NCI-H774 (cell line): ENCODE measurements at regions not wholly inside any gene's neighbourhood (a gene's known extent, or its start where the extent isn't known, plus 50 kb on each side); places are given as distances from the start of the nearest gene placed in this dataset.
A peak's percentile ranks its signal among the peaks of the same experiment; 100 is the strongest.
"Not testable (repeated sequence)": the region's sequence is repeated elsewhere in the genome, so short reads cannot be mapped to it uniquely, and the experiment has no call there.

Source experiments
- DNase-seq: peaks from one replicate; lab custom pipeline; 2025; lab: John Stamatoyannopoulos, UW

DNA sequence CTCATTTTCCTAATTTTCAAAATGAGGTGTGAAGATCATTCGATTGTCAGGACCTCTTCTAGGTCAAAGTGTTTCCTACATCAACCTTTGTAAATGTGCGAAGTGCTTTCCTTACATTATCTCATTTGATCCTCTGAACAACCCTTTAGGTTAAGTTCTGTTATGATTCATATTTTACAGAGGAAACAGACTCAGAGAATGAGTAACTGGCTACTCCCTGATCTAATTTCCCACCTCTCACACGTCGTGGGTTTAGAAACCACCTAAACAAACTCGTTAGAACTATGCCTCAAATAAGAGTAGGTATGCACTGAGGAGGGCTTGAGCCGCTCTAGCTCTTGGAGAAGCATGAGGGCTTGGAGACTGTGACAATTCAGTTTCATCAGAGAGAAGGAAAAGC is 148.6 kb downstream of the CD47 start:
- DNase-seq = no peak

DNA sequence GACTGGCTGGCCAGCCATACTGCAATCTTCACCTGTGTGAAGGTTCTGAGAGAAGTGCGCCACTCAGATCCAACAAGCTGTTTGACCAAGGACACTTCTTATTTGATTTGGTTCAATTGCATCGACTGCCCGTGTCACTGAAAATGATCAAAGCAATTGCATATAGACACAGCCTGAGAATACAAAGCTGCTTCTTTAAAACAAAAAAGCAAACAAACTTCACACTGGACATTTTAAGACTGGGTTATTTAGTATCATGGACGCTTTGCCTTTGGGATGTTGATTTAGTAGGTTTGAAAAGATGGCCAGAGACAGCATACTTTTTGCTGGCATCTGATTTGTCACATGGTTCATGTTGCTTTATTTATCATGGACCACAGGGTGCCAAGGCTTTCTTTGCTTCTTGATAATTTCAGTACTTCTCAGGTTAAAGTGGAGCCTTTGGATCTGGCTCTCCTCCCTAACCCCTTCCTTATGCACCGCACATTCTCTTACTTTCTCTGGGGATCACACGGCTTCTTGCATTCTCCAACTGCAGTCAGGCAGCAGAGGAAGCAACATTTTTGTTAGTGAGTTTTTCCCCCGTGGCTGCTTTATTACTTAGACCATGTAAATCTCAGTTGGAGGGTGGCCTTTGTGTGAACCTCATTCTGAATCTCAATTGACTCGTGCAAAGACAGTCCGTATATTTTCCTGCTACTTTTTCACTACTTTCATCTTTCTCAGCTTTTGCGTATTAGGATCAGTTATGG is 151.0 kb downstream of the CD47 start:
- DNase-seq = no peak

DNA sequence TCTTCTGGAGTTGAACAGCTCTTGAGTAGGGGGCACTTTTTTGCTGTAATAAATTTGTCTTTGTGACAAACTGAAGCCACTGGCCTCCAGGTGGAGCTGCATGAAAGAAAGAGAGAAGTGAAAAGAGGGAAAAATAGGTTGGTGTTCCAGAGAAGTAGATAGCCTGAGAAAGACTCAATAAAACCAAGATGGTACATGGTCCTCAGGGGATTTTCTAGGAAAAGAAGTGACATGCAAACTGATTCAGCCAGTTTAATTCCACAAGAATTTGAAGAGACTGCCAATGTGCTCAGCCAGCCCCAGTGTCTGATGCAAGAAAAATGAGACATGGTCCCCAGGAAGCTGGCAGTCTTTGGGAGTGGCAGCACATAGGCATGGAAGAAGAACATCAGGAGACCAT is 152.7 kb downstream of the CD47 start:
- no peak for DNase-seq

DNA sequence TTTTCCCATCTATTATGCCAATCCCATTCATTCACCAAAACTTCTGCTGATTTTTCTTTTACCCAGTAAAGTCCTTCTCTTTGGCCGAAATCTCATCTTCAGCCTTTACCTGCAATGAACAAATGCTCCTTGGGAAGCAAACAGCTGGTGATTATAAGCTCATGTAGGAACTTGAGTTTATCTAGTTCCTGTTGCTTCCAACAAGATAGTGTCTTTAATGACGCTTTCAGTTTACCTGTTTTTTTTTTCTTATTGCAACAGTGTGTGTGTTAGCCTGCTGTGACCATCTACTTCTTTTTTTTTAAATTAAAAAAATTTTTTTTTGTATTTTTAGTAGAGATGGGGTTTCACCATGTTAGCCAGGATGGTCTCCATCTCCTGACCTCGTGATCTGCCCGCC is 156.0 kb downstream of the CD47 start:
- no peak for DNase-seq

DNA sequence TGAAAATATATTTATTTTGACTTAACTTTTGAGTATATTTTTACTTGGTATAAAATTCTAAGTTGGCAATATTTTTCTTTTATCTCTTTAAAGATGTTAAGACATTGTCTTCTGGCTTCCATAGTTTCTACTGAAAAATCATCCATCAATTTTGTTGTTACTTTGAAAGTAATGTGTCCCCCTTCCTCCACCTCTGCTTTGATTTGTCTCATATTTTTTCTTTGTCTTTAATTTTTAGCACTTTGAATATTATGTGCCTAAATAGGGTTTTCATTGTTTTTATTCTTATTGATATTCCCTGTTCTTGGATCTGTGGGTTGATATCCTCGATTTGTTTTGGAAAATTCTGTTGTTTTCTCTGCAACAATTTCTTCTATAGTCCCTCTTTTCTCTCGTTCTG is 157.4 kb downstream of the CD47 start:
- DNase-seq = no peak

DNA sequence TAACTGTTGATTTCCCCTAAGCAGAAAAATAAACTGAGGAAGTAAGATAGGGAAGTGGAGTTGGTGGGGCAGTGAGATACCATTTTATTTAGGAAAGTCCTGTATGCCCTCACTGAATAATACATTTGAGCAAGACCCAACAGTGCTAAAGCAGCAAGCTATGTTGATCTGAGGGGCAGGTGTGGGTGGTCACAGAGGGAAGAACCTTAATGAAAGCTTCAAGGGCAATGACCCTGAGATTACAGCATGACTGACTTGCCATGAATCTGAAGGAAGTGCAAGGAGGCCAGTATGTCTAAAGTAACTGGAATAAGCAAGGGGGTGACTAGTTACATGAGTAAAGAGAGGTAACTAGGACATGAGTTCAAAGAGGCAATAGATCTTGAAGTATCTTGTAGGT is 159.5 kb downstream of the CD47 start:
- no peak for DNase-seq

DNA sequence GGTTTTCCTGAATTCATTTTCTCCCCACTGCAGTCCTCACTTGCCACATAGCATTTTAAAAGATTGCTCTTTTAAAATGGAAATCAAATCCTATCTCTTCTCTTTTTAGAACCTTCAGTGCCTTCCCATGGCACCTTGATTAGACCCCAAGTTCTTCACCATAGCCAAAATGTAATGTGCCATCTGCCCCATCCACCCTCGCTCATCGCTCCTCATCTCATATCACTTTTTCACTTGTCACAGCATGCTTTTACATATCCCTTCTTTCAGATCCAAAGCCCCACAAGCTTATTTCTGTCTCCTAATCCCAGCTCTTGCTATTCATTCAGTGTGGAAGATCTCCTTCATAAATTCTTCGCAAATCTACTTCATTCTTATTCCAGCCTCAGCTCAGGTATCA is 161.7 kb downstream of the CD47 start:
- no peak for DNase-seq

DNA sequence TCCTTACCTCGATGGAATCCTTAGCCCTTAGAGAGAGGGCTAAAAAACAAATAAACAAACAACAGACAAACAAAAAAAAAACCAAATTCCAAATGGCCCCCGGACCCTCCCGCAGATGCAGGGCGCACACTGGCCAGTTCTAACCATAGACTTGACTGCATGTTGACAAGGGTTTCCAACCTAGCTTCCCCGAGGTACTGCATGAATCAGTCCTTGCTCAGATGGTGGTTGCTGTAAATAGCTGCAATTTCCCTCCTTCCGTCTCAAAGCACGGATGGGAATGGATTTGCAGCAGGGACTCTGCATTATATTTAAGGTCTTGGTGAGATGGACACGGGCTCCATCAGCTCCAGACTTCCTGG is 162.8 kb downstream of the CD47 start:
- no peak for DNase-seq

DNA sequence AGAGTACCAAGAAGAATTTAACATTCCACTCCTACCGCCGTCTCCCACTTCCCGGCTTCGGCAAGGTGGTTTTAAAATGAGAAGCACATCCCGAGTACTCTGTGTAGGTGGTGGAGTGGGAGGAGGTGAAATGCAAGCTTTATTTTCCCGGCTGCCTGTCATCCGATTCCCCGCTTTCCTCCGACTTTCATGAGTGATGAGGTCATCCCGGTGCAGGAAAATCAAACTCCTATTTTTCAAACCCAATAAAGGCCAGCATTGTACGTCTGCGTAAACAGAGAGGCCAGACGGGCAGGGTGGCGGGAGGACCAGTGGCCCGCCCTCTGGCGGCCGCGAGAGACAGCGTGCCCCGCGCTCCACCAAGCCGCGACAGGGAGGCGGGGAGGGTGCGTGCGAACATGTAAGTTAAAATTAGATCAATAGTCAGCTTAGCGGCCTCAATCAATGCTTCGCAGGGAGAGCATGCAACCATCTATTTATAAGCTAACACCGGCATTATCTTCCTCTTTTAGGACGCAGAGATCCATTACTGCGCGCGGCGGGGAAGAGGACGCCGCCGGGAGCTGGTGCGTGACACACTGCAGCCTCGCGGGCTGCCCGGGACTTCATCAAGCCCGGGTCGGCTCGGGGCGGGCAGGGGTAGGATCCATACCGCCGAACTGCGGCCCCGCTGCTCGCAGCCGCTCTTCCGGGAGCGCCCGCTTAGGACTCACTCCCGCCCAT is 163.3 kb downstream of the CD47 start:
- peak; percentile 53 for DNase-seq

DNA sequence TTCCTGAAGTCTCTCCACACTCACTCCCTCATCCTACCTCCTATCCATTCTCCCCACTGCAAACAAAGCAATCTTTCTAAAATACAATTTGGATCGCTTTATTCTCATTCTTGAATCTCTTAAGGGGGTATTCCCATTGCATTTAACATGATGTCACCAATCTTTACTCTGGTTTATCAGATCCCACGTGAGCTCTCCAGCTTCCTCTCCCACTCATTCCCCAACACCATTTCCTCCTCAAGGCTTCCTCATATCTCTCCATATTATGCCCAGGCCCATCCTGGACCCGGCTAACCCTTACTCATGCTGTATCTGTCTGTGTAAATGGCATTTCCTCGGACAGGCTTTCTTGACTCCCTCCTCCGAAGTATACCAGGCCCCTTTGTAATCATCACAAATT is 165.0 kb downstream of the CD47 start:
- no peak for DNase-seq

DNA sequence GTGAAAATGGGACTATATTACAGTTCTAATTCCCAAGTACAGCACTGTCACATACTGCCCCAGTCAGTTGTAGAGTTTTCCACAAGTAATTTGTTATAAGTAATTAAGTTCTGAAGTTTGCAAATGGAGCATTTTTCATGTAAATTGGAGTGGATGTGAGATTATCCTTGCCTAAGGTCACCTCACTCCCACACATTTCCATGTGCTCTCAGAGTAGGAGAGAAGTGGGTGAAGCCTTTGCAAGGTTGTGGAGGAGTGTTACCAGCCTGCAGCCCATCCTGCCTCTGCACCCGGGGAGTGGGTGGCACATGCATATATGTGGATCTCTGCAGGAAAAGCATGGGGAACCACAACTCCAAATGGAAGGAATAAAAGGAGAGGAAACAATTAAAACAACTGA is 169.8 kb downstream of the CD47 start:
- no peak for DNase-seq

DNA sequence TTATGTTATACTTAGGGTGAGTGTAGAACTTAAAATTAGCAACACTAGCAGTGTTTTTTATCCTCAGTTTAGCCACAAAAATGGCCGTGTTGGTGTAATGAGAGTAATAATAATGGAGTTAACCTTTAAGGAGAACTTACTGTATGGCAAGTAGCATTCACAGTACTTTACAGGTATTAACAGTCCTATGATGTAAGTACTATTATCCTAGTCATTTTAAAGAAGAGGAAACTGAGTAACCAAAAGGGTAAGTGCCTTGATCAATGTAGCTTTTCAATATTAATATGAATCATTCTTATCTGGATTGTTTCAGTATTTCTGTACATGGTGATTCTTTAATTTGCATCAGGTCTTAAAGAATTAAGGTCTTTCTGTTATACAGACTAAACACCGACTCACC is 170.3 kb downstream of the CD47 start:
- no peak for DNase-seq

DNA sequence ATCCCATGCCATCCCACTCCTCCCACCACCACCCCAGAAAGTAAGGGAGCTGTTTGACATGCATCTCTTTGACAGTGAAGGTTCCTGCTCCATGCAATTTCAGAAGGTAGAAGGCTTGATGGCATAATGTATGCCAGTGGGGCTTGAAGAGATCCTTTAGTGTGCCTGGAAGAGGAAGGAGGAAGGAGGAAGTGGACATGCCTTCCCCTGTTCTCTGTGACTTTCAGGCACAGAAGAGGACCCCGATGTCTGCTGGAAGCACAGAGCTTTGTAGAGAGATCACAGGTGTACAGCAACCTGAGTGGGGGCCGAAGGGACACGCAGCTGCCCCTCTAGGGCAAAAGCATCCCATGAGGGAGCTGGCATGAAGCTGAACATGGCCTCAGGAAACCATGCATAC is 171.6 kb downstream of the CD47 start:
- no peak for DNase-seq

DNA sequence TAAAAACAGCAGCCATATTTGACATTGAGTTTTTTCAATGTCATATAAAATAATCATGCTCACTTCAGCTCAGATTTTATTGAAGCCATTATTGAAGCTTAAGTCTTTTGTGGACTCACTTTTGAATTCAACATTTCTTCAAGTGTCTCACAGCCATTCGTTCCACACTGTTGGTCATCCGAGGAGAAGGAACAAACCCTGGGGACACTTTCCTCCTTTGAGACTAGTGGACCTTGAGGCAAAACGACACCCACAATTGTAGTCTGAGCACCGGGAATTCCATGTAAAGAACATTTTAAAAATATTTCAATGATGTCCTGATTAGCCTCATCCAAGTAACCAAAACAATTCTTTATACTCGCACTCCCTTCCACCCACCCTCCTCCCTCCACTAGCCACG is 174.7 kb downstream of the CD47 start:
- DNase-seq = no peak

DNA sequence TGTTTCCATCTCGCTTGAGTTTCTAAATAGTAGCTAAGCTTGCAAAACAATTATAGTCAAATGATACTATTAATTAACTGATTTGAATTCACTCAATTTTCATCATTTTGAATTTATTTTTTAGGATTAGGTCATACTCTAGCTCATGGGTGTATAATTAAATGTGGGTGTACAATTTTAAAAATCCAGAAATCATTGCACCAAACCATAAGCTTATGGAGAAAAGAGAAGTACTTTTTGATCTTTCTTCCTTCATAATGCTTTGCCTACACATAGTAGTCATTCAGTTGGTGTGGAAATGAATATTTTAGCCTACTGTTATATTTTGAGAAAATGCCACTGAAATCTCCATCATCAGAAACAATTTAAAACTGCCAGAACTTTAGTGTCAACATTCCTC is 175.1 kb downstream of the CD47 start:
- DNase-seq = no peak

DNA sequence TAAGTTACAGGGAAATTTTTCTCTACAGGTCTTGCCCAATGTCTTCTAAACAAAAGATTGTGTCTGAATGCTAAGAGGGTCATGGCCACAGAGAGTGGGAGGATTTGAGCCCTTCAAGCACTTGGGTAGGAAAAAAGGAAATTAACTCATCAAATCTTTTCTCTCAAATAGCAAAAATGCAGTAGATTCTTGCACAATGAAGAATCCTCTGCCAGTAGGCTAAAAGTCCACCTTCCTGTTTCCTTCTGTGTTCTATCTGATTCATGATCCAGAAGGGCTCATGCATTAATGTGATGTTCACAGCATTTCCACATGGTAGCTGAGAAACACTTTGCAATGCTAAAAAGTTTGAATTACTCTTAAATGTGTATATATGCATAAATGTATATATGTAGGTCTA is 177.1 kb downstream of the CD47 start:
- no peak for DNase-seq

DNA sequence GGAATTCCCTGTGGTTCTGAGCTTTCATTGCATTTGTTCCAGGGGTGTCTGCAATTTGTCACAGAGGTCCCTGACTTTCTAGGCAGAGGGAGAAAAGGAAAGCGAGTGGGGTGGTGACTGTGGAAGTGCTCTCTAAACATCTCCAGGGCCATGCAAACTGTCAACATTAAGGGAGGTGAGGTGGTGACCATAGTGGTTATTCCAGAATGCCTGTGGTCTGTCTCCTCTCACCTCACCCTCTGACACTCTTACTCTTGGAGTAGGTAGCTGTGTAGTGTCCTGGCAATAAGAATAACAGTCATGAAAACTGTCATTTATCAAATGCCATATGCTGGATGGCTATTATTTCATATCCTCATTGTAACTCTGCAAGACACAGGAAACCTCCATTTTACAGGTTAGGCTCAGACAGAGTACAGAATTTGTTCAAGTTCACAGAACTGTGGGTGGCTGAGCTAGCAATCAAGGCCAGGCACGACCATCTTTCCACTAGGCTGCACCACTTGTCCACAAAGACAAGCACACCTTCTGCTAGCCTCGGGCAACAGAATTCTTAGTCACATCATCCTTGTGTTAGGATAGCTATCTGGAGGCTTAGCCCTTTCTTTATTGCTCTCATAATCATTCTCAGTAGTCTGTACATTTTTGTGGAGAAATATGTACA is 179.4 kb downstream of the CD47 start:
- no peak for DNase-seq

DNA sequence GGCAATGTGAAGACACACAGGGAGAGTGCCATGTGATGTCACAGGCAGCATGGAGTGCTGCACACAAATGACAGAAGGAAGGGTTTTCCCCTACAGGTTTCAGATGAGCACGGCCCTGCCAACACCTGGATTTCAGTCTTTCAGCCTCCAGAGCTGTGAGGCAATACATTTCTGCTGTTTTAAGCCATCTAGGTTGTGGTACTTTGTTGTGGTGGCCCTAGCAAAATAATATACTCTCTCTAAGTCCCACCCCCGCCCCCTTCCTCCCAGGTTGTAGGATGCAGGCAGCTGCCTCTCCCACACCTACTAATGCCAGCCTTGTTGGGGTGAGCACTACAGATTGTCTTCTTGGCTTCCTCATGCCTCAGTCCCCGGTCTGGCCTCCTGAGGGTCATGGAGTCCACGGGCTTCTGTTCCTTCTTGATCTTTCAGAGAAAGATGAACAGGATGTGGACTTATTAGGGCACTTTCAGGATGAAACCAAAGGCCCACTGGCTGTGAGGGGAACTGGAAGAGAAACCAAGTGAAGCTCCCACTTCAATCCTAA is 180.0 kb downstream of the CD47 start:
- no peak for DNase-seq

DNA sequence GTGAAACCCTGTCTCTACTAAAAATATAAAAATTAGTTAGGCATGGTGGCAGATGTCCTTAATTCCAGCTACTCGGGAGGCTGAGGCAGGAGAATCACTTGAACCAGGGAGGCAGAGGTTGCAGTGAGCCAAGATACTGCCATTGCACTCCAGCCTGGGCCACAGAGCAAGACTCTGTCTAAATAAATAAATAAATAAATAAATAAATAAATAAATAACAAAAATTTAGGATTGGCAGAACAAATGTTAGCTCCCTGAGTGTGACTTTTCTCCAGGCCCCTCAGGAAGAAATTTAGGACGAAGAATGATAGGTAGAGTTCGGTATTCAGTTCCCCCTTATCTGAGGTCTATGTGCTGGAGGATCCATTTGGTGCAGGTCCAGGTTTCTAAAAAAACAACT is 181.2 kb downstream of the CD47 start:
- DNase-seq = not testable (repeated sequence)

DNA sequence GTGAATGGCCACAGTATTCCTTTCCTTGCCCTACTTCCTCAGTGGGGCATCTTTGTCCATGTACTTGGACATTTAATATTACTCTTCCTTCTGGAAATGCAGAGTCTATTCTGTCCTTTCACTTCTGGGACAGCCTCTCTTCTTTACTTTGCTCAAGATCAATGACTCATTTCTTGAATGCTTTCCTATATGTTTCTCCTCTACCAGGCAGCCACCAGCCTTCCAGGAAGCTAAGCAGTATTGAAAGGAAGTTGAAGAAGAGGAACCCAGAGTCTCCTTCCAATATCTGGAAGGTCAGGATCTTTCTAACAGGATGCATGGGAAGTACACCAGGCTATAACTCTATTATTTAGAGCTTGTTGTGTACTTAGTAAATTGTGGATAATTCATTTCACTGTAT is 182.8 kb downstream of the CD47 start:
- DNase-seq = no peak

DNA sequence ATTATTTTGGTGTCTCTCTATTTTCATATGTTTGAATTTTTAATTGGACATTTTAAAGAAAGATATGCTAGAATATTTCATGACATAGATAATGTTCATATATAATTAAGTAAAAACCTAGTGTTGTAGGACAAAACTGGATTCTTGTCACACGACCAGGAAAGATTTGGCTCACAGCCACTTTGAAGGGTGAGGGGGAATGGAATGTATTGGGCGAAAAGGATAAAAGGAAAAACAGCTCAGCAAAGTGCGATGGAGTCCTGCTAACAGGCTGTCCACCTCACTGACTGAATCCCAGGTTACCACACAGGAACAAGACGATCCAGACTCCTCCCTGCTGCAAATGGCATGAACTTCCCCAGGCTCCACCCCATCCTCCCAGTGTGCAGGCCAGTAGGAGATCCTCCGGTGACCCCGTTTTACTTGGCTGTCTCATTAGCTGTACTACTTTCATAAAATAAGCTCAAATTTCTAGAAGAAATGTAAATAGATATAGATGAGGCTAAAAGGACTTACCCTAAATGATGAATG is 186.2 kb downstream of the CD47 start:
- DNase-seq = no peak

DNA sequence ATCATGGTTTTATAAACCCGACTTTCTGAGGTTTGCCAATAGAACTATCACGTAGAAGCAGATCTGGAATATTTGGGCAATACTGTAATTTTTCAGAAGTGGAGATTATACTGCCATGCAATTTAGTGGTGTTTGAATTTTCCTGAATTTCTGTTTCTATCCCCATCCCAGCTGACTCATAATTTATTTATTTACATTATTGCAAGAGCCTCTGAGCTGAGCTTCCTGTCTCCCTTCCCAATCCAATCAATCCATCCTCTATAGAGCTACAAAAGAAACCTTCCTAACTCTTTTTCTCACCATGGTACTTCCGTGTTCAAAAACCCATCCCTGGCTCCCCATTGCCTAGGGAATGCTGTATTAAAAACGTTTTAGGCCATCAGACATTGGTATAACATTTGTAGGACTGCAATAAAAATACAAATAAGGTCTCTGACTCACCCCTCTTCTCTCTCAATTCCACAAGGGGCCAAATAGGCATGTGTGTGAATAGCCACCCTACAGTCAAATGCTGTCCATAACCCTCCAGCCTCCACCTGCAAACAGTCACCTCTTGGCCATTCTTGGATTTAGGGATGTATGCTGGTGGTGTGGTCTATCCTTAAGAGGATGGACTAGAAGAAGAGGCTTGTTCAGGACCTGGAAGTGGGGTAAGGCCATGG is 190.7 kb downstream of the CD47 start:
- no peak for DNase-seq
